ENCODE measurements at regions not wholly inside any gene's neighbourhood (a gene's known extent, or its start where the extent isn't known, plus 50 kb on each side); places are given as distances from the start of the nearest gene placed in this dataset.

DNA sequence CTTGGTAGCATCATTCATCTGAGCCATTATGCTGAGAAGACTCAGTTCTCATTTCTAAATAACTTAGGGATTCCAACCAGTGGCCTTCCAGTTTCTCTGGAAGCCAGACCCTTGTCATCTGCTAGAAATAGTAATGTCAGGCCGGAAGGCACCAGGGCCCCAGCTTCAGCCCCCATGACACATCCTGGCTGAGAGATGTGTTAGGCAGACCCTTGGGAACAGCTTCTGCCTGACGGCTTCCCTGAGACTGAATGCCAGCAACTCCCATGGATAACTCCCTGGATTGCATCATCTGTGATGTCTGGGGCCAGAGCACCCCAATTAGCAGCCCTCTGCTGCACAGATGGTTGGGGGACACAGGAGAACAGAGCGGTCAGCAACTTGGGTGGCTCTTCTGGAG lies 583.5 kb upstream of the TBX3 start:
- TF ChIP-seq EZH2 (IDR thresholded peaks at IDR 0.05) (no peak), POLR2A (IDR thresholded peaks at IDR 0.05; ENCODE audit: borderline replicate concordance, extremely low read depth, insufficient read depth, insufficient read length) (no peak), ZFX (IDR thresholded peaks at IDR 0.05) (no peak), POLR2AphosphoS5 (IDR thresholded peaks at IDR 0.05; ENCODE audit: low read depth, low read length) (no peak), JUND (IDR thresholded peaks at IDR 0.05) (no peak)
- TF ChIP-seq, protein P1, sequence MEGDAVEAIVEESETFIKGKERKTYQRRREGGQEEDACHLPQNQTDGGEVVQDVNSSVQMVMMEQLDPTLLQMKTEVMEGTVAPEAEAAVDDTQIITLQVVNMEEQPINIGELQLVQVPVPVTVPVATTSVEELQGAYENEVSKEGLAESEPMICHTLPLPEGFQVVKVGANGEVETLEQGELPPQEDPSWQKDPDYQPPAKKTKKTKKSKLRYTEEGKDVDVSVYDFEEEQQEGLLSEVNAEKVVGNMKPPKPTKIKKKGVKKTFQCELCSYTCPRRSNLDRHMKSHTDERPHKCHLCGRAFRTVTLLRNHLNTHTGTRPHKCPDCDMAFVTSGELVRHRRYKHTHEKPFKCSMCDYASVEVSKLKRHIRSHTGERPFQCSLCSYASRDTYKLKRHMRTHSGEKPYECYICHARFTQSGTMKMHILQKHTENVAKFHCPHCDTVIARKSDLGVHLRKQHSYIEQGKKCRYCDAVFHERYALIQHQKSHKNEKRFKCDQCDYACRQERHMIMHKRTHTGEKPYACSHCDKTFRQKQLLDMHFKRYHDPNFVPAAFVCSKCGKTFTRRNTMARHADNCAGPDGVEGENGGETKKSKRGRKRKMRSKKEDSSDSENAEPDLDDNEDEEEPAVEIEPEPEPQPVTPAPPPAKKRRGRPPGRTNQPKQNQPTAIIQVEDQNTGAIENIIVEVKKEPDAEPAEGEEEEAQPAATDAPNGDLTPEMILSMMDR (IDR thresholded peaks at IDR 0.05 in 2 of 3, conservative IDR thresholded peaks at IDR 0.05 in 1 of 3; ENCODE audit: borderline replicate concordance in 1 of 3, insufficient read depth in 1 of 3, low read depth in 2 of 3, low read length in 2 of 3): no peak
- TF ChIP-seq, protein P2, sequence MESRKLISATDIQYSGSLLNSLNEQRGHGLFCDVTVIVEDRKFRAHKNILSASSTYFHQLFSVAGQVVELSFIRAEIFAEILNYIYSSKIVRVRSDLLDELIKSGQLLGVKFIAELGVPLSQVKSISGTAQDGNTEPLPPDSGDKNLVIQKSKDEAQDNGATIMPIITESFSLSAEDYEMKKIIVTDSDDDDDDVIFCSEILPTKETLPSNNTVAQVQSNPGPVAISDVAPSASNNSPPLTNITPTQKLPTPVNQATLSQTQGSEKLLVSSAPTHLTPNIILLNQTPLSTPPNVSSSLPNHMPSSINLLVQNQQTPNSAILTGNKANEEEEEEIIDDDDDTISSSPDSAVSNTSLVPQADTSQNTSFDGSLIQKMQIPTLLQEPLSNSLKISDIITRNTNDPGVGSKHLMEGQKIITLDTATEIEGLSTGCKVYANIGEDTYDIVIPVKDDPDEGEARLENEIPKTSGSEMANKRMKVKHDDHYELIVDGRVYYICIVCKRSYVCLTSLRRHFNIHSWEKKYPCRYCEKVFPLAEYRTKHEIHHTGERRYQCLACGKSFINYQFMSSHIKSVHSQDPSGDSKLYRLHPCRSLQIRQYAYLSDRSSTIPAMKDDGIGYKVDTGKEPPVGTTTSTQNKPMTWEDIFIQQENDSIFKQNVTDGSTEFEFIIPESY (IDR thresholded peaks at IDR 0.05; ENCODE audit: extremely low read depth, insufficient replicate concordance, low read length): no peak
- TF ChIP-seq, protein P3, sequence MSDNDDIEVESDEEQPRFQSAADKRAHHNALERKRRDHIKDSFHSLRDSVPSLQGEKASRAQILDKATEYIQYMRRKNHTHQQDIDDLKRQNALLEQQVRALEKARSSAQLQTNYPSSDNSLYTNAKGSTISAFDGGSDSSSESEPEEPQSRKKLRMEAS (IDR thresholded peaks at IDR 0.05): no peak

Data from HCT116 (cell line).